ENCODE measurements at regions not wholly inside any gene's neighbourhood (a gene's known extent, or its start where the extent isn't known, plus 50 kb on each side); places are given as distances from the start of the nearest gene placed in this dataset.

DNA sequence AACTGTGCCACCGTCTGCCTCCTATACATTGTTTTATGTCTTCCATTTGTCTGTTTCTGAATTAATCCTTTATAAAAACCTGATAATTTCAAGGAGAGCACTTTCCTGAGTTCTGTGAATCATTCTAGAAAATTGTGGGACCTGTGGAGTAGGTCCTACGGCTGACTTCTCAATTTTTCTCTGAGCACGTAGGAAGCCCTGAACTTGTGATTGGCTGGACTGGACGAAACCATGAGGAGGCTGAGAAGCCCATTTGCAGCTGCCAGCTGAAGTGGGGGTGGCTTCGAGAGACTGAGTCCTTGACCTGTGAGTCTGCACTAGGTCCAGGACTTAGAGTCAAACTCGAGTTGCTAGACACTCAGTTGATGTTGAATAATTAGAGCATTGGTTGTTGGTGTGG, 277.1 kb upstream of the NCAM2 start:
- no peak overlapping the region for H3K4me3 ChIP-seq (replicated peaks in 1 of 3; ENCODE audit: insufficient read depth in 1 of 3, low read depth in 1 of 3, low read length in 3 of 3)
- H2AFZ ChIP-seq (ENCODE audit: low read depth, low read length), result no peak overlapping the region
- no peaks in the 10 kb centered on the region for H3K36me3 ChIP-seq (ENCODE audit: control insufficient read depth in 2 of 2, extremely low read depth in 1 of 2, insufficient read depth in 2 of 2, low read length in 2 of 2)
- ChIA-PET POLR2A (no interaction called here), CTCF (no interaction called here)
- H3K79me2 ChIP-seq (ENCODE audit: control insufficient read depth, insufficient read depth, low read length), result no peaks in the 10 kb centered on the region
- no TSS peak for BruUV-seq (replicated peaks)
- TF ChIP-seq MYC (IDR thresholded peaks at IDR 0.05; ENCODE audit: low read depth, low read length), result no peak
- no peak for TF ChIP-seq JUN (IDR thresholded peaks at IDR 0.05; ENCODE audit: borderline replicate concordance, insufficient read depth, insufficient read length, low read depth)
- no peak for TF ChIP-seq EZH2 (IDR thresholded peaks at IDR 0.05; ENCODE audit: borderline replicate concordance, low read depth, low read length, severe bottlenecking)
- TF ChIP-seq, protein P1, sequence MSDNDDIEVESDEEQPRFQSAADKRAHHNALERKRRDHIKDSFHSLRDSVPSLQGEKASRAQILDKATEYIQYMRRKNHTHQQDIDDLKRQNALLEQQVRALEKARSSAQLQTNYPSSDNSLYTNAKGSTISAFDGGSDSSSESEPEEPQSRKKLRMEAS (IDR thresholded peaks at IDR 0.05; ENCODE audit: insufficient read depth, insufficient read length), result no peak
- no peak for TF ChIP-seq FOS (IDR thresholded peaks at IDR 0.05; ENCODE audit: borderline replicate concordance, insufficient read depth, low read length)
- TF ChIP-seq POLR2A (IDR thresholded peaks at IDR 0.05; ENCODE audit: low read depth, low read length), result no peak
- TF ChIP-seq, protein P2, sequence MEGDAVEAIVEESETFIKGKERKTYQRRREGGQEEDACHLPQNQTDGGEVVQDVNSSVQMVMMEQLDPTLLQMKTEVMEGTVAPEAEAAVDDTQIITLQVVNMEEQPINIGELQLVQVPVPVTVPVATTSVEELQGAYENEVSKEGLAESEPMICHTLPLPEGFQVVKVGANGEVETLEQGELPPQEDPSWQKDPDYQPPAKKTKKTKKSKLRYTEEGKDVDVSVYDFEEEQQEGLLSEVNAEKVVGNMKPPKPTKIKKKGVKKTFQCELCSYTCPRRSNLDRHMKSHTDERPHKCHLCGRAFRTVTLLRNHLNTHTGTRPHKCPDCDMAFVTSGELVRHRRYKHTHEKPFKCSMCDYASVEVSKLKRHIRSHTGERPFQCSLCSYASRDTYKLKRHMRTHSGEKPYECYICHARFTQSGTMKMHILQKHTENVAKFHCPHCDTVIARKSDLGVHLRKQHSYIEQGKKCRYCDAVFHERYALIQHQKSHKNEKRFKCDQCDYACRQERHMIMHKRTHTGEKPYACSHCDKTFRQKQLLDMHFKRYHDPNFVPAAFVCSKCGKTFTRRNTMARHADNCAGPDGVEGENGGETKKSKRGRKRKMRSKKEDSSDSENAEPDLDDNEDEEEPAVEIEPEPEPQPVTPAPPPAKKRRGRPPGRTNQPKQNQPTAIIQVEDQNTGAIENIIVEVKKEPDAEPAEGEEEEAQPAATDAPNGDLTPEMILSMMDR (IDR thresholded peaks at IDR 0.05; ENCODE audit: extremely low read depth in 1 of 2, insufficient read depth in 1 of 2, low read depth in 1 of 2, low read length in 2 of 2), result no peak
- TF ChIP-seq POLR2AphosphoS5 (IDR thresholded peaks at IDR 0.05; ENCODE audit: insufficient read depth, low read depth, low read length), result no peak
- H3K9me3 ChIP-seq (replicated peaks; ENCODE audit: control insufficient read depth, insufficient read depth, low read length), result peaks cover 2% of the 10 kb centered on the region
- no peaks in the 10 kb centered on the region for H3K4me1 ChIP-seq (ENCODE audit: control insufficient read depth, extremely low read depth, insufficient read depth, low read length)
- FAIRE-seq (no peak), DNase-seq (ENCODE audit: low read depth, low spot score) (no peak)
- no peak overlapping the region for H3K9ac ChIP-seq (replicated peaks; ENCODE audit: extremely low read depth, insufficient read depth, low read length)
- intact Hi-C loops (cut with micrococcal nuclease), result no loop called here
- H3K9me1 ChIP-seq (replicated peaks; ENCODE audit: control insufficient read depth, extremely low read depth, insufficient read depth, low read length), result no peaks in the 10 kb centered on the region
- dilution Hi-C loops (cut with MboI; ENCODE audit: extremely low pct_ligation_motif_present, low sequenced_read_pairs), result no loop called here
- no peaks in the 10 kb centered on the region for H3K27me3 ChIP-seq (ENCODE audit: control insufficient read depth in 2 of 2, insufficient read depth in 2 of 2, low read length in 2 of 2)
- no peak overlapping the region for H3K4me2 ChIP-seq (ENCODE audit: insufficient read depth, low read length)
- H3K27ac ChIP-seq (ENCODE audit: insufficient read depth, low read depth, low read length), result no peak overlapping the region
- no peaks in the 10 kb centered on the region for H4K20me1 ChIP-seq (replicated peaks; ENCODE audit: control insufficient read depth, extremely low read depth, insufficient read depth, low read length)

All from endothelial cell of umbilical vein (primary cell).